ENCODE measurements at regions not wholly inside any gene's neighbourhood (a gene's known extent, or its start where the extent isn't known, plus 50 kb on each side); places are given as distances from the start of the nearest gene placed in this dataset.
"Not testable (repeated sequence)": the region's sequence is repeated elsewhere in the genome, so short reads cannot be mapped to it uniquely, and the experiment has no call there.

- Histone ChIP-seq H3K36me3 (ENCODE audit: control insufficient read depth in 2 of 3, insufficient read depth in 3 of 3, low read length in 3 of 3) (peaks cover 2 to 4% (median 2%) of the 10 kb centered on the region in 3 donors), H3K4me1 (ENCODE audit: control insufficient read depth in 2 of 3, insufficient read depth in 2 of 3, low read depth in 1 of 3, low read length in 3 of 3) (no peaks in the 10 kb centered on the region), H3K27me3 (ENCODE audit: control insufficient read depth, insufficient read depth, low read length) (no peaks in the 10 kb centered on the region), H3K9me3 (ENCODE audit: control insufficient read depth in 2 of 3, insufficient read depth in 1 of 3, low read length in 3 of 3) (no peaks in the 10 kb centered on the region), H3K4me3 (ENCODE audit: low read length in 3 of 3) (no peak overlapping the region), H3K27ac (ENCODE audit: low read depth in 2 of 2, low read length in 2 of 2) (no peak overlapping the region), H3K9ac (ENCODE audit: low read length in 3 of 3) (no peak overlapping the region)
- intact Hi-C loops (cut with DNase I), result no loop called here
- TF ChIP-seq CTCF (IDR thresholded peaks at IDR 0.05; ENCODE audit: borderline replicate concordance, extremely low read depth, insufficient read depth), result no peak
- FAIRE-seq (no peak), DNase-seq (no peak)
These were observed 96.3 kb downstream of the PTPRS start for GRCh38 chr19:5244351-5244750.

- DNase-seq (no peak), FAIRE-seq (no peak)
- H3K4me1 ChIP-seq (ENCODE audit: control insufficient read depth in 2 of 3, insufficient read depth in 2 of 3, low read depth in 1 of 3, low read length in 3 of 3), result no peaks in the 10 kb centered on the region
- H3K4me3 ChIP-seq (ENCODE audit: low read length in 3 of 3), result no peak overlapping the region
- no peak overlapping the region for H3K9ac ChIP-seq (ENCODE audit: low read length in 3 of 3)
- H3K36me3 ChIP-seq (ENCODE audit: control insufficient read depth in 2 of 3, insufficient read depth in 3 of 3, low read length in 3 of 3), result peaks cover 2 to 6% (median 4%) of the 10 kb centered on the region in 3 donors
- TF ChIP-seq CTCF (IDR thresholded peaks at IDR 0.05; ENCODE audit: borderline replicate concordance, extremely low read depth, insufficient read depth), result no peak
- H3K9me3 ChIP-seq (ENCODE audit: control insufficient read depth in 2 of 3, insufficient read depth in 1 of 3, low read length in 3 of 3), result no peaks in the 10 kb centered on the region
- intact Hi-C loops (cut with DNase I), result no loop called here
- no peak overlapping the region for H3K27ac ChIP-seq (ENCODE audit: low read depth in 2 of 2, low read length in 2 of 2)
- no peaks in the 10 kb centered on the region for H3K27me3 ChIP-seq (ENCODE audit: control insufficient read depth, insufficient read depth, low read length)
These were observed 96.7 kb downstream of the PTPRS start for GRCh38 chr19:5243878-5244277.

GRCh38 chr19:5241896-5242295 lies 98.7 kb downstream of the PTPRS start:
- FAIRE-seq; H3K4me3 ChIP-seq (ENCODE audit: low read length in 3 of 3); H3K36me3 ChIP-seq (ENCODE audit: control insufficient read depth in 2 of 3, insufficient read depth in 3 of 3, low read length in 3 of 3); H3K27me3 ChIP-seq (ENCODE audit: control insufficient read depth, insufficient read depth, low read length); intact Hi-C loops (cut with DNase I); H3K9me3 ChIP-seq (ENCODE audit: control insufficient read depth in 2 of 3, insufficient read depth in 1 of 3, low read length in 3 of 3); H3K27ac ChIP-seq (ENCODE audit: low read depth in 2 of 2, low read length in 2 of 2); H3K4me1 ChIP-seq (ENCODE audit: control insufficient read depth in 2 of 3, insufficient read depth in 2 of 3, low read depth in 1 of 3, low read length in 3 of 3); H3K9ac ChIP-seq (ENCODE audit: low read length in 3 of 3); DNase-seq: not testable (repeated sequence)

- DNase-seq (no peak), FAIRE-seq (no peak)
- H3K4me3 ChIP-seq (ENCODE audit: low read length in 3 of 3), result no peak overlapping the region
- no peaks in the 10 kb centered on the region for H3K9me3 ChIP-seq (ENCODE audit: control insufficient read depth in 2 of 3, insufficient read depth in 1 of 3, low read length in 3 of 3)
- H3K9ac ChIP-seq (ENCODE audit: low read length in 3 of 3), result no peak overlapping the region
- no peaks in the 10 kb centered on the region for H3K4me1 ChIP-seq (ENCODE audit: control insufficient read depth in 2 of 3, insufficient read depth in 2 of 3, low read depth in 1 of 3, low read length in 3 of 3)
- intact Hi-C loops (cut with DNase I), result no loop called here
- peaks cover 5 to 8% (median 6%) of the 10 kb centered on the region in 3 donors for H3K36me3 ChIP-seq (ENCODE audit: control insufficient read depth in 2 of 3, insufficient read depth in 3 of 3, low read length in 3 of 3)
- no peak overlapping the region for H3K27ac ChIP-seq (ENCODE audit: low read depth in 2 of 2, low read length in 2 of 2)
- TF ChIP-seq CTCF (IDR thresholded peaks at IDR 0.05; ENCODE audit: borderline replicate concordance, extremely low read depth, insufficient read depth), result no peak
- no peaks in the 10 kb centered on the region for H3K27me3 ChIP-seq (ENCODE audit: control insufficient read depth, insufficient read depth, low read length)
These were observed 100.6 kb downstream of the PTPRS start for GRCh38 chr19:5240011-5240410.
